Iris pigment epithelial cell (primary cell): ENCODE measurements at regions not wholly inside any gene's neighbourhood (a gene's known extent, or its start where the extent isn't known, plus 50 kb on each side); places are given as distances from the start of the nearest gene placed in this dataset.
"Not testable (repeated sequence)": the region's sequence is repeated elsewhere in the genome, so short reads cannot be mapped to it uniquely, and the experiment has no call there.

Experiments
- DNase-seq: peaks from one replicate; pipeline ENCODE4 v3.0.0-alpha.2; 2011; ENCODE audit warnings: low read depth

GRCh38 chrX:76509775-76510174 is 82.3 kb downstream of the MAGEE1 start:
- no peak for DNase-seq

DNA sequence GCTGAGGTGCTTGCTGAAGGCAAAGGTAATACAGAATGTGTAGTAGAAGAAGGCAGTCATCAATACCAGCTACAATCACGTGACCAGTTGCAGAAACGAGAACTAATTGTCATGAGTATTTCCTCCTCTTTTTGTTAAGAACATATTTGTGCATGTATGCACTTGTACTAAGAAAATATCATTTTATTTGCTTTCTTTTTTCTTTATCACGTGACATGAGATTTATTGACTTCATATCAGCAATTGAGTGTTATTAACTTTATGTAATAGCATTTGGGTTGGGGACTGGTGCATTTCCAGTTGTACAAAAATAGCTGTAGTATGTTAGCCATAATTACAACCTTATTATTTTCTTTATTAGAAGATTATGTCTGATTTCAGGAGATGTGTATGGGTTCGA is 90.0 kb downstream of the MAGEE1 start:
- no peak for DNase-seq

DNA sequence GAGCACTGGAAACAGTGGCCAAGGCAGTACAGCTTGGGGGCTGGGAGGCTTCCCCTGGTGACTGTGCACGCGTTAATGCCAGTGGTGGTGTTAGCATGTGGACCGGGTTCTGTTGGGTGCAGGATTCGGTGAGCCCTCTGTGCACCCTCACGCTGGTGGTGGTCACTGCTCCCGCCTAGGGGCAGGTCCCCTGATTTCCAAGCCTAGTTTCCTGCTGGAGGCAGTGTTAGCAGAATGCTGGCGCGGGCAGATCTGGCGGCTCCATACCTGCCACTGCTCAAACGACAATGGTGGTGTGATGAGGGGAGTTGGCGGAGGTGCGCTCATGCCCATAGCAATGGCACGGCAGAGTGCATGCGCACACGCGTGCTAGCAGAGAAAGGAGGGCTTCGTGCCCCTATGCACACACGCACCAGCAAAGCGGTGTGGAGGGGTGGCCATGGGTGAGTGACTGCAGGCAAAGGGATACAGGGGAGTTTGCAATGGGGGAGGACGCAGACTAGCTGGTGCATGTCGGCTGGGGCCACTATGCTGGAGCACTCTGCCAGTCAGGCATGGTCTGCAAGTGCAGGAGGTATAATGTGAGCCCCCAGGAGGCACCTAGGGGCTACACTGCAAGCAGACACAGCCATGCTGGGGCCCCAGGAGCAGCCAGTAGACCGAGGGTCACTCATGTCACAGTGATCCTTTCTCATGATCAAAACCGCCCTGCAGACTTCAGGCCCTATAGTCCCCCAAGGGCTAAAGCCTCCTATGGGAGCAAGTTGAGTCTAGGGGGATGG is 93.0 kb downstream of the MAGEE1 start:
- DNase-seq, result no peak

GRCh38 chrX:76535675-76536074 is 108.2 kb downstream of the MAGEE1 start:
- DNase-seq, result not testable (repeated sequence)

GRCh38 chrX:76538860-76539259 is 111.3 kb downstream of the MAGEE1 start:
- no peak for DNase-seq

DNA sequence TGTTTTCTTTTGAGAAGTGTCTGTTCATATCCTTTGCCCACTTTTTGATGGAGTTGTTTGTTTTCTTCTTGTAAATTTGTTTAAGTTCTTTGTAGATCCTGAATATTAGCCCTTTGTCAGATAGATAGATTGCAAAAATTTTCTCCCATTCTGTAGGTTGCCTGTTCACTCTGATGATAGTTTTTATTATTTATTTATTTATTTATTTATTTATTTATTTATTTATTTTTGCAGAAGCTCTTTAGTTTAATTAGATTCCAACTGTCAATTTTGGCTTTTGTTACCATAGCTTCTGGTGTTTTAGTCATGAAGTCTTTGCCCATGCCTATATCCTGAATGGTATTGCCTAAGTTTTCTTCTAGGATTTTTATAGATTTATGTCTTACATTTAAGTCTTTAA is 115.9 kb downstream of the MAGEE1 start:
- not testable (repeated sequence) for DNase-seq

DNA sequence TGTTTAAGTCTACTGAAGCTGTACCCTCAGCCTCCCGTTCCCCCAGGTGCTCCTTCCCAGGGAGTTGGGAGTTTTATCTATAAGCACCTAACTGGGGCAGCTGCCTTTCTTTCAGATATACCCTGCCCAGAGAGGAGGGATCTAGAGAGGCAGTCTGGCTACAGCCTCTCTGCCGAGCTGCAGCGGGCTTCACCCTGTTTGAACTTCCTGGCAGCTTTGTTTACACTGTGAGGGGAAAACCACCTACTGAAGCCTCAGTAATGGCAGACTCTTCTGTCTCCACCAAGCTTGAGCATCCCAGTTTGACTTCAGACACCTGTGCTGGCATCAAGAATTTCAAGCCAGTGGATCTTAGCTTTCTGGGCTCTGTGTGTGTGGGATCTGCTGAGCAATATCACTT is 122.5 kb downstream of the MAGEE1 start:
- no peak for DNase-seq

DNA sequence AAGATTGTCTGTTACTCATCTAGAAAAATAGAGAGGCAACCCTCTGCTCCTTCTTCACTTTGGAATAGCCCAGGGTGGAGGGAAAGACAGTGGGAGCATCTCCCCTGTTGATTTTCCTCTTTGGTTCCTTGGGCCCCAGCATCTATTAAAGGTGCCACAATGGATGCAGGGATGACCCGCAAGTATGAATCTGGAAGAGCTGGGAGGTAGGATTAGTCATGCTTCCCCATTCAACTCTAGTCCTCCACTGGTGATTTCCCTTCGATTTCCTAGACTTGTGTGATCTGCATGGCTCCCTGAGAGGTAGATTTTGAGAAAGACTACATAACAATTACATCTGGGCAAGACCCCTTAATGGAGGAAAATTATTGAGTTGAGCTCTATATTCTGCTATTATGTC is 127.8 kb downstream of the MAGEE1 start:
- no peak for DNase-seq

GRCh38 chrX:76555816-76556215 is 128.3 kb downstream of the MAGEE1 start:
- peak; percentile 47 for DNase-seq

- not testable (repeated sequence) for DNase-seq
Observed at GRCh38 chrX:76564842-76565241, 137.3 kb downstream of the MAGEE1 start.

DNA sequence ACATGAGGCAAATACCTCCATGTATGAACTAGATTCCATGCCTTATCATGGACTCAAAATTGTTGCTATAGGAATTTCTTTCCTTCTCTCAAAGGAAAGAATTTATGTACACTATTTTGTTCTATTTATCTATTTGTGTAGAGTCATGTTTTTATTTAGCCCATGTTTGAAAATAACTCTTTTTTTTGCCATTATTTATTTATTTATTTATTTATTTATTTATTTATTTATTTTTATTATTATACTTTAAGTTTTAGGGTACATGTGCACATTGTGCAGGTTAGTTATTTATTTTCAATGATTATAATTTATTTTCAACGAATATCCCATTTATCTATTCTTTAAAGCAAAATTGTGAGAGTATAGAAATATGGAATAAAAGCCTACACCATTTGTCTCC is 177.9 kb downstream of the MAGEE1 start:
- DNase-seq, result no peak

GRCh38 chrX:76617020-76617419 is 189.5 kb downstream of the MAGEE1 start:
- DNase-seq, result no peak

- no peak for DNase-seq
Observed at GRCh38 chrX:76643590-76643989, 216.1 kb downstream of the MAGEE1 start.

- not testable (repeated sequence) for DNase-seq
Observed at GRCh38 chrX:76651369-76651768, 223.9 kb downstream of the MAGEE1 start.

DNA sequence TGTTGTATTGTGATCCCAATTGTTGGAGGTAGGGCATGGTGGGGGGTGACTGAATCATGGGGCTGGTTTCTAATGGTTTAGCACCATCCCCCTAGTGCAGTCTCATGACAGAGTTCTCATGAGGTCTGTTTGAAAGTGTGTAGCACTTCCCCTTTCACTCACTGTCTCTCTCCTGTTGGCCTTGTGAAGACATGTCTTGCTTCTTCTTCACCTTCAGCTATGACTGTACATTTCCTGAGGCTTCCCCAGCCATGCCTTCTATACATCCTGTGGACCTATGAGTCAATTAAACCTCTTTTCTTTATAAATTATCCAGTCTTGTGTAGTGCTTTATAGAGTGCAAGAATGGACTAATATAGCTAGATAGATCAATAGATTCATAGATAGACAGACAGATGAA is 230.0 kb downstream of the MAGEE1 start:
- no peak for DNase-seq
